Mammary epithelial cell (primary cell): ENCODE measurements at regions not wholly inside any gene's neighbourhood (a gene's known extent, or its start where the extent isn't known, plus 50 kb on each side); places are given as distances from the start of the nearest gene placed in this dataset.
"Not testable (repeated sequence)": the region's sequence is repeated elsewhere in the genome, so short reads cannot be mapped to it uniquely, and the experiment has no call there.

Experiments
- EZH2 ChIP-seq: IDR thresholded peaks from 2 replicates; pipeline ENCODE4 v1.6.1; 2012; ENCODE audit warnings: low read length, inconsistent platforms, borderline replicate concordance
- TF ChIP-seq, protein P1 (sequence below), 2 donors: IDR thresholded peaks in 1 of 2; conservative IDR thresholded peaks in 1 of 2; 2 replicates each; pipeline ENCODE4 v1.5.1; 2011 to 2012; ENCODE audit warnings: inconsistent platforms in 2 of 2, low read length in 2 of 2, mild to moderate bottlenecking in 2 of 2, control low read depth in 1 of 2, low read depth in 1 of 2; ENCODE audit not compliant: insufficient read depth in 1 of 2; ENCODE audit errors: extremely low read depth in 1 of 2

DNA sequence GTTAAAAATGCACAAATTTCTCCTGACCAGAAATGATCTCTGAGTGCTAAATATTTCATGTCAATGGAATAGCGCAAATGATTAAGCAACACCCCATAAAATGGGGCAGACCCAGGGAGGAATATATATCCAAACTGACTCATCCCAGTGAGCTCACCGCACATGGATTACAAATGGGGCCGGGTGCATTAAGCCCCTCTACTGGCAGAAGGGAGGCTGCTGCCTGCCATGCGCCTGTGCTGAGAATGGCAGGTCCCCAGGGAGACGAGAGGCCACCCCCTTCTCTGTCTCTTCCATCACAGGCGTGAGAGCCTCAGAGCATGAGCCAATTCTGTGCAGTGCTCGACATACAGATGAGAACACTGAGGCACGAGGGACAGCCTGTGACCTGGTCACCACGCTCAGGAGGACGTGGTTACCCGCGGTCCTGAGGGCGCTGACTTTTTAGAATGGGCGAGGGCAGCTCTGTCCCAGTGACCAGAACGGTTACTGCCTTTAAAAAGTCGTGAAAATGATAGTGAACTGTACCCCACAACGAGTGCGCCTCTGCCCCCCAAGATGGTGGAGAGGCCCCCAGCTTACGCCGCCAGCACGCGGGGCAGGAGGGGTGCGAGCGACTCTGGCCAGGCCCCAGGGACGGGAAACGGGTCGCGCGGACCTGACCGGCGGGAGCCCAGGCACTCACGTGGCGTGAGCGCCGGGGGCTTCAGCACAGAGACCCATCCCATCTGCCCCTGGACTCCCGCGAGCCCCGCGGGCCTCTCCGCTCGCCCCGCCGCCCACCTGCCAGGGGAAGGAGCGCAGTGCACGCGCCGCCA, 130.2 kb upstream of the ALDH3B2 start:
- TF ChIP-seq, protein P1, sequence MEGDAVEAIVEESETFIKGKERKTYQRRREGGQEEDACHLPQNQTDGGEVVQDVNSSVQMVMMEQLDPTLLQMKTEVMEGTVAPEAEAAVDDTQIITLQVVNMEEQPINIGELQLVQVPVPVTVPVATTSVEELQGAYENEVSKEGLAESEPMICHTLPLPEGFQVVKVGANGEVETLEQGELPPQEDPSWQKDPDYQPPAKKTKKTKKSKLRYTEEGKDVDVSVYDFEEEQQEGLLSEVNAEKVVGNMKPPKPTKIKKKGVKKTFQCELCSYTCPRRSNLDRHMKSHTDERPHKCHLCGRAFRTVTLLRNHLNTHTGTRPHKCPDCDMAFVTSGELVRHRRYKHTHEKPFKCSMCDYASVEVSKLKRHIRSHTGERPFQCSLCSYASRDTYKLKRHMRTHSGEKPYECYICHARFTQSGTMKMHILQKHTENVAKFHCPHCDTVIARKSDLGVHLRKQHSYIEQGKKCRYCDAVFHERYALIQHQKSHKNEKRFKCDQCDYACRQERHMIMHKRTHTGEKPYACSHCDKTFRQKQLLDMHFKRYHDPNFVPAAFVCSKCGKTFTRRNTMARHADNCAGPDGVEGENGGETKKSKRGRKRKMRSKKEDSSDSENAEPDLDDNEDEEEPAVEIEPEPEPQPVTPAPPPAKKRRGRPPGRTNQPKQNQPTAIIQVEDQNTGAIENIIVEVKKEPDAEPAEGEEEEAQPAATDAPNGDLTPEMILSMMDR (conservative IDR thresholded peaks at IDR 0.05 in 1 of 2, IDR thresholded peaks at IDR 0.05 in 1 of 2; ENCODE audit: extremely low read depth in 1 of 2, insufficient read depth in 1 of 2, low read depth in 1 of 2, low read length in 2 of 2): not testable (repeated sequence)
- TF ChIP-seq EZH2: not testable (repeated sequence)
